ENCODE measurements at regions not wholly inside any gene's neighbourhood (a gene's known extent, or its start where the extent isn't known, plus 50 kb on each side); places are given as distances from the start of the nearest gene placed in this dataset.
"Not testable (repeated sequence)": the region's sequence is repeated elsewhere in the genome, so short reads cannot be mapped to it uniquely, and the experiment has no call there.

GRCh38 chr7:54398863-54399262 lies 143.3 kb upstream of the VSTM2A start:
- DNase-seq, result no peak

GRCh38 chr7:54409917-54410316 lies 132.3 kb upstream of the VSTM2A start:
- no peak for DNase-seq

GRCh38 chr7:54416678-54417077 lies 125.5 kb upstream of the VSTM2A start:
- DNase-seq, result no peak

DNA sequence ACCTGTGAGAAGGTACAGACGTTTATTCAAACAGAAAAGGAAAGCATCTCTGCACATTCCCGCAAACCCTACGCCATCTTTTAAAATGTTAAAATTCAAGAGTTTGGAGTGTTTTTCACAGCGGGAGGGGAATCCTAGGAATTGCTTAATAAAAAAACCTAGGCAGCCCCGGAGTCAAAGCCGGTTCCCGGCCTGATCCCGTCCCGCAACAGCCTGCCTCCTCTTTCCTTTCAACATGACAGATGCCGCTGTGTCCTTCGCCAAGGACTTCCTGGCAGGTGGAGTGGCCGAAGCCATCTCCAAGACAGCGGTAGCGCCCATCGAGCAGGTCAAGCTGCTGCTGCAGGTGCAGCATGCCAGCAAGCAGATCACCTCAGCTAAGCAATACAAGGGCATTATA lies 123.0 kb upstream of the VSTM2A start:
- DNase-seq, result no peak

- no peak for DNase-seq
Measured at GRCh38 chr7:54426406-54426805, 115.8 kb upstream of the VSTM2A start.

GRCh38 chr7:54429111-54429510 lies 113.1 kb upstream of the VSTM2A start:
- no peak for DNase-seq

DNA sequence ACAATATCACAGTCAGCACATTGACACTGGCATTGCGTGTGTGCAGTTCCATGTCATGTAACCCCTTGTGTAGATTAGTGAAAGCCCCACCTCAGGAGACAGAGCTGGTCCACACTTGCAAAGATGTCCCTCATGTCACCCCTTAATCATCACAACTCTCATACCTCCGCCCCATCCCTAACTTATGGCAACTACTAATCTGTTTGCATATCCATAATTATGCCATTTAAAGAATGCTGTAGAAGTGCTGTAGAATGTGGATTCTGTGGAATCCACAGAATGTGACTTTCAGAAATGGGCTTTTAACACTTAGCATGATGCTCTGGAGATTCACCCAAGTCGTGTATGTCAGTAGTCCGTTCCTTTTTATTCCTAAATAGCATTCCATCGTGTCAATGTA lies 102.8 kb upstream of the VSTM2A start:
- DNase-seq, result no peak

DNA sequence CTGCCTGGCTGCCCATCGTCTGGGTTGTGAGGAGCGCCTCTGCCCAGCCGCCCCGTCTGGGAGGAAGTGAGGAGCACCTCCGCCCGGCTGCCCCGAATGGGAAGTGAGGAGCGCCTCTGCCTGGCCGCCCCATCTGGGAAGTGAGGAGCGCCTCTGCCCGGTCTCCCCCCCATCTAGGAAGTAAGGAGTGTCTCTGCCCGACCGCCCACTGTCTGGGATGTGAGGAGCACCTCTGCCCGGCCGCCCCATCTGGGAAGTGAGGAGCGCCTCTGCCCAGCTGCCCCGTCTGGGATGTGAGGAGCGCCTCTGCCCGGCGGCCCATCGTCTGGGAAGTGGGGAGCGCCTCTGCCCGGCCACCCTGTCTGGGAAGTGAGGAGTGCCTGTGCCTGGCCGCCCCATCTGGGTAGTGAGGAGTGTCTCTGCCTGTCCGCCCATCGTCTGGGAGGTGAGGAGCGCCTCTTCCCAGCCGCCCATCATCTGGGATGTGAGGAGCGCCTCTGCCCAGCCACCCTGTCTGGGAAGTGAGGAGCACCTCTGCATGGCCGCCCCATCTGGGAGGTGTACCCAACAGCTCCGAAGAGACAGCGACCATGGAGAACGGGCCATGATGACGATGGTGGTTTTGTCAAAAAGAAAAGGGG lies 98.0 kb upstream of the VSTM2A start:
- not testable (repeated sequence) for DNase-seq

DNA sequence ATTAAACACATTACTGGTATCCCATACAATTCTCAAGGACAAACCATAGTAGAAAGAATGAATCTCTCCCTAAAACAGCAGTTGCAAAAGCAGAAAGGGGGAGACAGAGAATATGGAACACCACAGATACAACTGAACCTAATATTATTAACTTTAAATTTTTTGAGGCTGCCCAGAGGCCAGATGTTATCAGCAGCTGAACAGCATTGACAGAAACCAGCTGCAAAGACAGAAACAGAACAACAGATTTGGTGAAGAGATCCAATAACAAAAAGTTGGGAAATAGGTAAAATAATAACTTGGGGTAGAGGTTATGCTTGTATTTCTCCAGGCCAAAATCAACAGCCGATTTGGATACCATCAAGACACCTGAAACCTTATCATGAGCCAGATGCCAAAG lies 89.0 kb upstream of the VSTM2A start:
- not testable (repeated sequence) for DNase-seq

- DNase-seq, result not testable (repeated sequence)
Measured at GRCh38 chr7:54454700-54455099, 87.5 kb upstream of the VSTM2A start.

GRCh38 chr7:54465095-54465494 lies 77.1 kb upstream of the VSTM2A start:
- DNase-seq, result no peak

DNA sequence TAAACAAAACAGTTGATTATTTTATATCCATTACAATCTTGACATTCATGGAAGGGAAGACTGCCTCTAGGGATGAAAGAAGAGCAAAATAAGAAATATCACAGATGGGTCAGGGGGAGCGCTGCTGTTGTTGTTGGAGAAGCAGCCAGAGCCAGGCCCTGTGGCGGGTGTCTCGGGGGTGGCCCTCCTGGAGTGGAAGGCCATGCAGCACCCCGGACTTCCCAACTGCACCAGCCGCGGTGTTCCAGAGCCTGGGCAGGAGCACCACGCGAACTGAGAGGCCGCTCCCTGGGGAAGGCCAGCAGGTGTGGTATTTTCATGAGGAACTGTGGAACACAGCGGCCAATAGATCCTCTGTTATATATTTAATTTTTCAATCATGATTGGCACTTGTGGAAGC lies 72.4 kb upstream of the VSTM2A start:
- DNase-seq, result no peak

DNA sequence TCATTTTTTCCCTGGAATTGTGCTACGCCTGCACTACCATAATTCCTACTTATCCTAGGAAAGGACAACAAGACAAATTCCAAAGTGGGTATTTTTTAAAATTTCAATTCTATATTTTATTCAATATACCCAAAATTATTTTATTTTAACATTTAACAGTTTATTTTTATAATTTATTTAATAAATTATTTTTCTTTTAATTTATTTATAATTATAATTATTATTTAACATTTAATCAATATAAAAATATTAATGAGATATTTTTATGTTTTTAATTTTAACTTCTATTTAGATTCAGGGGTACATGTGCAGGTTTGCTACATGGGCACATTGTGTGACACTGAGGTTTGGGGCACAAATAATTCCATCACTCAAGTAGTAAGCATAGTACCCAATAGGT lies 65.6 kb upstream of the VSTM2A start:
- no peak for DNase-seq

DNA sequence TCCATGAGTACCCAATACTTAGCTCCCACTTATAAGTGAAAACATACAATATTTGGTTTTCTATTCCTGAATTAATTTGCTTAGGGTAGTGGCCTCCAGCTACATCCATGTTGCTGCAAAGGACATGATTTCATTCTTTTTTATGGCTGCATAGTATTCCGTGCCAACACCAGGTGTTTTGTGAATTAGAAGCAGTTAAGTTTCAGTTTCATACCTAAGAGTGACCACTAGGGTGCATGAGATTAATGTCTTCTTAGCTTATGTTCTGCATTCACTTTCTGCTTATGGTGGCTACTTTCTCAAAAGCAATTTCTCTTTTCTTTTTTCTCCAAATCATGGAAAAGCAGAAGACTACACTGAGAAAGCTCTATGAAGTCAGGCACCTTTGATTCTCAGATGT lies 65.1 kb upstream of the VSTM2A start:
- no peak for DNase-seq

GRCh38 chr7:54483523-54483922 lies 58.7 kb upstream of the VSTM2A start:
- DNase-seq, result no peak

DNA sequence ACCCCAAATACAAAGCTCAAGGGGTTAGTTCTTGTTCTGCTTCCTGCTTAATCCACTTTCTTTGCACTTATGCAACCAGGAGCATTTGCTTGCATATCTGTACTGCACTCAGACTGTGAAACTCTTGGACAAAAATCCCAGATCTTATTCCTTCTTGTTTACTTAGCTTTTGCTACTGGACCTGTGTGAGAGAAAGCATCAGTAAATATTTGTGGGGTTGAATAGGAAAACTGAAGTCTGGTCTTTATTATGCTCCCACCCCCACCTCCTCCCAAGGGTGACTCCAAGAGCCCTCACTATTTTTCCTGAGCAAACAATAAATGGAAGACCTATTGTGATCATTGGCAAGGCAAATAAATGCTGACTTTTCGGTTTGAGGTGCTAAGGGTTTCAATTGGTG lies 57.1 kb upstream of the VSTM2A start:
- no peak for DNase-seq

Measured in stimulated activated CD4-positive, alpha-beta T cell treated with anti-CD3 and anti-CD28 coated beads, Interleukin-2, amount 100 ng/mL, for 24 hours (primary cell).